ENCODE measurements at regions not wholly inside any gene's neighbourhood (a gene's known extent, or its start where the extent isn't known, plus 50 kb on each side); places are given as distances from the start of the nearest gene placed in this dataset.

GRCh38 chr4:182093431-182093831 lies 149.8 kb upstream of the TENM3 start:
- TF ChIP-seq, protein P1, sequence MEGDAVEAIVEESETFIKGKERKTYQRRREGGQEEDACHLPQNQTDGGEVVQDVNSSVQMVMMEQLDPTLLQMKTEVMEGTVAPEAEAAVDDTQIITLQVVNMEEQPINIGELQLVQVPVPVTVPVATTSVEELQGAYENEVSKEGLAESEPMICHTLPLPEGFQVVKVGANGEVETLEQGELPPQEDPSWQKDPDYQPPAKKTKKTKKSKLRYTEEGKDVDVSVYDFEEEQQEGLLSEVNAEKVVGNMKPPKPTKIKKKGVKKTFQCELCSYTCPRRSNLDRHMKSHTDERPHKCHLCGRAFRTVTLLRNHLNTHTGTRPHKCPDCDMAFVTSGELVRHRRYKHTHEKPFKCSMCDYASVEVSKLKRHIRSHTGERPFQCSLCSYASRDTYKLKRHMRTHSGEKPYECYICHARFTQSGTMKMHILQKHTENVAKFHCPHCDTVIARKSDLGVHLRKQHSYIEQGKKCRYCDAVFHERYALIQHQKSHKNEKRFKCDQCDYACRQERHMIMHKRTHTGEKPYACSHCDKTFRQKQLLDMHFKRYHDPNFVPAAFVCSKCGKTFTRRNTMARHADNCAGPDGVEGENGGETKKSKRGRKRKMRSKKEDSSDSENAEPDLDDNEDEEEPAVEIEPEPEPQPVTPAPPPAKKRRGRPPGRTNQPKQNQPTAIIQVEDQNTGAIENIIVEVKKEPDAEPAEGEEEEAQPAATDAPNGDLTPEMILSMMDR (IDR thresholded peaks at IDR 0.05): no peak
- TF ChIP-seq POLR2A (IDR thresholded peaks at IDR 0.05) (no peak), EP300 (IDR thresholded peaks at IDR 0.05) (no peak), POLR2AphosphoS5 (IDR thresholded peaks at IDR 0.05) (no peak)
